OCI-LY3 (cell line): ENCODE measurements at regions not wholly inside any gene's neighbourhood (a gene's known extent, or its start where the extent isn't known, plus 50 kb on each side); places are given as distances from the start of the nearest gene placed in this dataset.

Source experiments
- H2AFZ ChIP-seq: fragments of 200-600, 300-600 bp; shearing (Covaris generic); 2 replicates; pipeline ENCODE4 v1.6.0; 2014; ENCODE audit warnings: antibody characterized with exemption, low read depth, low read length
- H3K27ac ChIP-seq: fragments of 200-600, 300-600 bp; sonication (generic); 2 replicates; pipeline ENCODE4 v1.5.1; 2014; ENCODE audit warnings: mild to moderate bottlenecking, low read length, moderate library complexity, mixed read lengths
- H3K27me3 ChIP-seq: fragments of 200-600, 300-600 bp; sonication (generic); 2 replicates; pipeline ENCODE4 v1.6.1; 2014; ENCODE audit warnings: low read depth, low read length, mixed read lengths
- H3K36me3 ChIP-seq: fragments of 200-600, 300-600 bp; sonication (generic); replicated peaks from 2 replicates; pipeline ENCODE3; 2014; ENCODE audit warnings: low read depth, low read length, mixed read lengths
- H3K4me1 ChIP-seq: fragments of 300-600, 200-600 bp; sonication (generic); 2 replicates; pipeline ENCODE4 v1.6.1; 2014; ENCODE audit warnings: low read length, mixed read lengths
- H3K4me2 ChIP-seq: fragments of 200-600, 300-600 bp; sonication (generic); 2 replicates; pipeline ENCODE4 v1.6.1; 2014; ENCODE audit warnings: low read length, mixed read lengths
- H3K4me3 ChIP-seq: fragments of 300-600, 200-600 bp; sonication (generic); 2 replicates; pipeline ENCODE4 v1.5.1; 2014; ENCODE audit warnings: antibody characterized with exemption, mild to moderate bottlenecking, low read length, moderate library complexity
- H3K79me2 ChIP-seq: fragments of 300-600, 200-600 bp; shearing (Covaris generic); 2 replicates; pipeline ENCODE4 v1.6.1; 2014; ENCODE audit warnings: mild to moderate bottlenecking, low read length, mixed read lengths
- H3K9ac ChIP-seq: fragments of 300-600, 200-600 bp; shearing (Covaris generic); 2 replicates; pipeline ENCODE4 v1.6.0; 2014; ENCODE audit warnings: mild to moderate bottlenecking, low read length, moderate library complexity
- H3K9me3 ChIP-seq: fragments of 200-600, 300-600 bp; shearing (Covaris generic); 2 replicates; pipeline ENCODE4 v1.6.1; 2014; ENCODE audit warnings: low read length, mixed read lengths; ENCODE audit not compliant: insufficient read depth
- H4K20me1 ChIP-seq: fragments of 200-600, 300-600 bp; sonication (generic); 2 replicates; pipeline ENCODE4 v1.6.1; 2016; ENCODE audit warnings: low read length, mixed read lengths; ENCODE audit not compliant: insufficient read depth
- EZH2phosphoT487 ChIP-seq: fragments of 200-600 bp; shearing (Covaris generic); IDR thresholded peaks from 2 replicates; pipeline ENCODE4 v1.6.1; 2018; ENCODE audit warnings: antibody characterized with exemption, mixed run types, low read depth
- TF ChIP-seq, protein P1 (sequence below): fragments of 200-600, 300-600 bp; sonication (generic); IDR thresholded peaks from 2 replicates; pipeline ENCODE4 v1.5.1; 2014; ENCODE audit warnings: antibody characterized with exemption, low read length, low read depth

DNA sequence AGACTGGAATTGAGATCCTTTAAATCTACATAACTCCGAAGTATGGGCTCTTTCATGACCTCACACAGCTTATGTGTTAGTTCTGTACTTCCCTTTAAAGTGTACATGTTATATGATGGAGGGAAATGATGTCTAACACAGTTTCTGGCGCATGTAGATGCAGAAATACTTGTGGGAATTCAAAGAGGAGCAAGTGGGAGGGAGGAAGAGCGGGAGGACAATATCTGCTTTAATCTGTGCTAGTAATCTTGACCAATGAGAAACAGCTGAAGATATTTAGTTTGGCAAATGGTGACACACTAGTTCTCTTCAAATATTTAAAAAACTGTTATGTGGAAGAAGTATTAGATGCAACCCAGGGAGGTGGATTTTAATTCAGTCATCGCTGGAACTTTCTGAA lies 62.9 kb upstream of the PLEKHG1 start:
- TF ChIP-seq EZH2phosphoT487 = no peak
- TF ChIP-seq, protein P1, sequence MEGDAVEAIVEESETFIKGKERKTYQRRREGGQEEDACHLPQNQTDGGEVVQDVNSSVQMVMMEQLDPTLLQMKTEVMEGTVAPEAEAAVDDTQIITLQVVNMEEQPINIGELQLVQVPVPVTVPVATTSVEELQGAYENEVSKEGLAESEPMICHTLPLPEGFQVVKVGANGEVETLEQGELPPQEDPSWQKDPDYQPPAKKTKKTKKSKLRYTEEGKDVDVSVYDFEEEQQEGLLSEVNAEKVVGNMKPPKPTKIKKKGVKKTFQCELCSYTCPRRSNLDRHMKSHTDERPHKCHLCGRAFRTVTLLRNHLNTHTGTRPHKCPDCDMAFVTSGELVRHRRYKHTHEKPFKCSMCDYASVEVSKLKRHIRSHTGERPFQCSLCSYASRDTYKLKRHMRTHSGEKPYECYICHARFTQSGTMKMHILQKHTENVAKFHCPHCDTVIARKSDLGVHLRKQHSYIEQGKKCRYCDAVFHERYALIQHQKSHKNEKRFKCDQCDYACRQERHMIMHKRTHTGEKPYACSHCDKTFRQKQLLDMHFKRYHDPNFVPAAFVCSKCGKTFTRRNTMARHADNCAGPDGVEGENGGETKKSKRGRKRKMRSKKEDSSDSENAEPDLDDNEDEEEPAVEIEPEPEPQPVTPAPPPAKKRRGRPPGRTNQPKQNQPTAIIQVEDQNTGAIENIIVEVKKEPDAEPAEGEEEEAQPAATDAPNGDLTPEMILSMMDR = no peak
- Histone ChIP-seq H3K79me2 (no peaks in the 10 kb centered on the region), H3K9ac (no peak overlapping the region), H3K4me1 (no peaks in the 10 kb centered on the region), H4K20me1 (no peaks in the 10 kb centered on the region), H2AFZ (no peak overlapping the region), H3K27ac (no peak overlapping the region), H3K4me3 (no peak overlapping the region), H3K27me3 (peaks cover 3% of the 10 kb centered on the region; the same call in 1 of the 2 replicates), H3K4me2 (no peak overlapping the region), H3K36me3 (no peaks in the 10 kb centered on the region), H3K9me3 (no peaks in the 10 kb centered on the region)

DNA sequence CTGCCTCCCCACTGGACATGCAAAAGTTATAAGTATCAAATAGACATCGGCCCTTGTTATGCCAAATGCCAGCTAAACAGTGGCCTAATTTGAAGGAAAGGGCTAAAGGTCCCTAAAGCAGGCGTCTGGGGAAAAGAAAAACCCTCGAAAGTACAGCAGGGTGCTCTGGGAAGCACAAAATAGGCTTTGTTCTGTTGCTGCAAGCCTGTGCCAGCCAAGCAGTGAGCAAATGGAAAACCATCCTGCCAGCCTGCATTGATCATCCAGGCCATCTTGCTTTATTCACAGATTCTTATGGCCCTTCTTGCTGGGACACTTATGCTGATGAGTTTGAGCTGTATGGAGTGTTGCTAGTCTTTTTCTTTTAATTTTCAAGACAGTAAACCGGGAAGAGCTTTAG lies 62.2 kb upstream of the PLEKHG1 start:
- no peak overlapping the region for H3K4me2 ChIP-seq
- H4K20me1 ChIP-seq = no peaks in the 10 kb centered on the region
- no peak overlapping the region for H2AFZ ChIP-seq
- H3K4me3 ChIP-seq = no peak overlapping the region
- H3K27me3 ChIP-seq = peaks cover 3% of the 10 kb centered on the region; the same call in 1 of the 2 replicates
- no peaks in the 10 kb centered on the region for H3K79me2 ChIP-seq
- H3K9ac ChIP-seq = no peak overlapping the region
- no peak for TF ChIP-seq EZH2phosphoT487
- TF ChIP-seq, protein P1 = no peak
- H3K9me3 ChIP-seq = no peaks in the 10 kb centered on the region
- no peaks in the 10 kb centered on the region for H3K36me3 ChIP-seq
- H3K4me1 ChIP-seq = no peaks in the 10 kb centered on the region
- no peak overlapping the region for H3K27ac ChIP-seq

DNA sequence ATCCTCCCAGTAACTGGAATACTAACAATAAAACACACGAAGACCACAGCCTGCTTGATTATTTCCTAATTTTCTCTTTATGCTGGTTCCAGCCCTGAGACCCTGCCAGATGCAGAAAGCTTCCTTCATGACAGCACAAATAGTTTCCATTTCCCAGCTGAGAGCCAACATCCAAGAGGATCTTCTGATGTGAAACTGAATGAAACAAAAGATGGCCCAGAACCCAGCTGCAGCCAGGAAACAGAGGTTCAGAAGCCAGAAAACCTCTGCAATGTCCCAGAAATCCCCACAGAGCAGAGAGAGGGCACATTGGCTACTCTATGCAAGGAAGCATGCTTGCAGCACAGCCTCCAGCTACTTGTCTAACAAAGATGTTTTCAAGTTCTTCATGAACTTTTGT lies 61.8 kb upstream of the PLEKHG1 start:
- Histone ChIP-seq H2AFZ (no peak overlapping the region), H3K4me1 (no peaks in the 10 kb centered on the region), H3K4me3 (no peak overlapping the region), H3K27ac (no peak overlapping the region), H3K36me3 (no peaks in the 10 kb centered on the region), H3K27me3 (peaks cover 3% of the 10 kb centered on the region; the same call in 1 of the 2 replicates), H3K79me2 (no peaks in the 10 kb centered on the region), H3K9me3 (no peaks in the 10 kb centered on the region), H3K9ac (no peak overlapping the region), H3K4me2 (no peak overlapping the region), H4K20me1 (no peaks in the 10 kb centered on the region)
- TF ChIP-seq EZH2phosphoT487 = no peak
- TF ChIP-seq, protein P1 = no peak

DNA sequence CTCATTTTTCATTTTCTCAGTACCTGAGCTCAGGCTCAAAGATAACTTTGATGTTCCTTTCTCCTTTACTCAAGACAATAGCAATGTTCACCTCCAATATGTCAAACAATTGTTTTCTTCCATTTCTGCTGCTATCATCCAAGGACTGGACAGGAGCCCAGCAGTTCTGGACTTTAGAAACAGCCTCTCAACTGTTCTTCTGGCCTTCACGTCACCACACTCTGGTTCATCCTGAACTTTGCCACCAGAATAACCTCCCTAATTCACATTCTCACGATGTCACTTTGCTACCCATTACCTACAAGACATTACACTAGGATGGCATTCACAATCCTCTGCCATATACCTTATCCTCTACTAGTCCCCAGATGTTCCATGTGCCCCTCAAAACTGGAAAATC lies 60.6 kb upstream of the PLEKHG1 start:
- H4K20me1 ChIP-seq = no peaks in the 10 kb centered on the region
- no peaks in the 10 kb centered on the region for H3K79me2 ChIP-seq
- no peaks in the 10 kb centered on the region for H3K9me3 ChIP-seq
- no peak overlapping the region for H3K4me3 ChIP-seq
- H3K9ac ChIP-seq = no peak overlapping the region
- no peak overlapping the region for H3K4me2 ChIP-seq
- TF ChIP-seq, protein P1 = no peak
- TF ChIP-seq EZH2phosphoT487 = no peak
- H3K36me3 ChIP-seq = no peaks in the 10 kb centered on the region
- no peak overlapping the region for H2AFZ ChIP-seq
- H3K4me1 ChIP-seq = no peaks in the 10 kb centered on the region
- H3K27ac ChIP-seq = no peak overlapping the region
- H3K27me3 ChIP-seq = peaks cover 5% of the 10 kb centered on the region; the same call in 1 of the 2 replicates
